ENCODE measurements at regions not wholly inside any gene's neighbourhood (a gene's known extent, or its start where the extent isn't known, plus 50 kb on each side); places are given as distances from the start of the nearest gene placed in this dataset.

GRCh38 chr1:38105267-38105666 is 58.7 kb upstream of the POU3F1 start:
- Histone ChIP-seq H3K27me3 (replicated peaks in 1 of 7) (peaks cover 0 to 6% (median 0%) of the 10 kb centered on the region in 7 donors), H3K9me3 (peaks cover 0 to 7% (median 1%) of the 10 kb centered on the region in 8 donors), H3K36me3 (no peaks in the 10 kb centered on the region), H3K27ac (no peak overlapping the region), H3K4me1 (peaks cover 0 to 14% (median 7%) of the 10 kb centered on the region in 6 donors), H3K4me3 (no peak overlapping the region)
- DNase-seq: no peak
- WGBS, 5 donors: 91 to 97% (median 93%) methylated on average over 5 of the region's 5 CpGs
- intact Hi-C loops (cut with DNase I; ENCODE audit: low total_unique reads): no loop called here
- no peak for TF ChIP-seq POLR2AphosphoS5 (IDR thresholded peaks at IDR 0.05)
- TF ChIP-seq POLR2A (IDR thresholded peaks at IDR 0.05): no peak

GRCh38 chr1:38102636-38103035 is 56.0 kb upstream of the POU3F1 start:
- TF ChIP-seq POLR2AphosphoS5 (IDR thresholded peaks at IDR 0.05) (no peak), POLR2A (IDR thresholded peaks at IDR 0.05) (no peak)
- H3K9me3 ChIP-seq: no peaks in the 10 kb centered on the region
- peaks cover 0 to 6% (median 0%) of the 10 kb centered on the region in 7 donors for H3K27me3 ChIP-seq (replicated peaks in 1 of 7)
- peaks cover 0 to 14% (median 7%) of the 10 kb centered on the region in 6 donors for H3K4me1 ChIP-seq
- no peak overlapping the region for H3K27ac ChIP-seq
- peak; percentile 5 for DNase-seq
- H3K4me3 ChIP-seq: no peak overlapping the region
- WGBS, 5 donors: 83 to 93% (median 92%) methylated on average over 3 of the region's 3 CpGs
- H3K36me3 ChIP-seq: no peaks in the 10 kb centered on the region
- intact Hi-C loops (cut with DNase I; ENCODE audit: low total_unique reads): no loop called here

GRCh38 chr1:38101037-38101785 is 54.6 kb upstream of the POU3F1 start:
- intact Hi-C loops (cut with DNase I; ENCODE audit: low total_unique reads): no loop called here
- no peak for TF ChIP-seq CTCF (IDR thresholded peaks at IDR 0.05 in 8 of 11, conservative IDR thresholded peaks at IDR 0.05 in 3 of 11)
- peak in 1 of 3 donors; percentile 77 for TF ChIP-seq POLR2AphosphoS5 (IDR thresholded peaks at IDR 0.05)
- 63 to 81% (median 70%) methylated on average over 8 of the region's 8 CpGs for WGBS, 5 donors

GRCh38 chr1:38098101-38098847 is 51.7 kb upstream of the POU3F1 start:
- peak; percentile 31 for DNase-seq
- H3K27me3 ChIP-seq (replicated peaks in 1 of 7): peaks cover 0 to 25% (median 0%) of the 10 kb centered on the region in 7 donors
- H3K4me3 ChIP-seq: no peak overlapping the region
- TF ChIP-seq POLR2A (IDR thresholded peaks at IDR 0.05) (no peak), POLR2AphosphoS5 (IDR thresholded peaks at IDR 0.05) (no peak), CTCF (IDR thresholded peaks at IDR 0.05 in 8 of 11, conservative IDR thresholded peaks at IDR 0.05 in 3 of 11) (no peak)
- WGBS, 5 donors: 82 to 88% (median 86%) methylated on average over 17 to 18 of the region's 18 CpGs
- no peaks in the 10 kb centered on the region for H3K36me3 ChIP-seq
- H3K9me3 ChIP-seq: no peaks in the 10 kb centered on the region
- peaks cover 0 to 14% (median 7%) of the 10 kb centered on the region in 6 donors for H3K4me1 ChIP-seq
- intact Hi-C loops (cut with DNase I; ENCODE audit: low total_unique reads): no loop called here
- H3K27ac ChIP-seq: no peak overlapping the region

More at GRCh38 chr1:38101037-38101785, 54.6 kb upstream of the POU3F1 start:
- Histone ChIP-seq H3K27me3 (replicated peaks in 1 of 7) (peaks cover 0 to 13% (median 0%) of the 10 kb centered on the region in 7 donors), H3K4me1 (peaks cover 0 to 14% (median 7%) of the 10 kb centered on the region in 6 donors), H3K27ac (no peak overlapping the region), H3K4me3 (no peak overlapping the region), H3K9me3 (no peaks in the 10 kb centered on the region), H3K36me3 (no peaks in the 10 kb centered on the region)
- DNase-seq: peak; percentile 2

Data from spleen (tissue), 11 donors.